NCI-H146 (cell line): ENCODE measurements at regions not wholly inside any gene's neighbourhood (a gene's known extent, or its start where the extent isn't known, plus 50 kb on each side); places are given as distances from the start of the nearest gene placed in this dataset.

Experiments used
- DNase-seq: peaks from one replicate; lab custom pipeline; 2025; lab: John Stamatoyannopoulos, UW

GRCh38 chr3:118556983-118557382 lies 477.7 kb downstream of the IGSF11 start:
- no peak for DNase-seq

- DNase-seq, result no peak
Measured at GRCh38 chr3:118557513-118557912, 477.1 kb downstream of the IGSF11 start.

- no peak for DNase-seq
Measured at GRCh38 chr3:118559286-118559685, 475.4 kb downstream of the IGSF11 start.

GRCh38 chr3:118564800-118565199 lies 469.8 kb downstream of the IGSF11 start:
- DNase-seq, result no peak

GRCh38 chr3:118573912-118574311 lies 460.7 kb downstream of the IGSF11 start:
- no peak for DNase-seq

- DNase-seq, result no peak
Measured at GRCh38 chr3:118577055-118577777, 457.4 kb downstream of the IGSF11 start.

- DNase-seq, result no peak
Measured at GRCh38 chr3:118578559-118578958, 456.1 kb downstream of the IGSF11 start.

GRCh38 chr3:118587037-118587741 lies 447.5 kb downstream of the IGSF11 start:
- no peak for DNase-seq

- DNase-seq, result no peak
Measured at GRCh38 chr3:118587847-118588246, 446.8 kb downstream of the IGSF11 start.

GRCh38 chr3:118593277-118593670 lies 441.4 kb downstream of the IGSF11 start:
- DNase-seq, result no peak

GRCh38 chr3:118597184-118597583 lies 437.5 kb downstream of the IGSF11 start:
- DNase-seq, result no peak

- no peak for DNase-seq
Measured at GRCh38 chr3:118607915-118608820, 426.5 kb downstream of the IGSF11 start.

- DNase-seq, result no peak
Measured at GRCh38 chr3:118618247-118619040, 416.2 kb downstream of the IGSF11 start.

GRCh38 chr3:118626453-118626852 lies 408.2 kb downstream of the IGSF11 start:
- no peak for DNase-seq

GRCh38 chr3:118628704-118629341 lies 405.8 kb downstream of the IGSF11 start:
- DNase-seq, result peak; percentile 72

GRCh38 chr3:118629821-118630220 lies 404.8 kb downstream of the IGSF11 start:
- DNase-seq, result no peak

- no peak for DNase-seq
Measured at GRCh38 chr3:118635711-118636110, 398.9 kb downstream of the IGSF11 start.

- DNase-seq, result no peak
Measured at GRCh38 chr3:118636841-118637240, 397.8 kb downstream of the IGSF11 start.

- DNase-seq, result no peak
Measured at GRCh38 chr3:118637846-118638245, 396.8 kb downstream of the IGSF11 start.

- DNase-seq, result peak; percentile 35
Measured at GRCh38 chr3:118641608-118642007, 393.0 kb downstream of the IGSF11 start.

- no peak for DNase-seq
Measured at GRCh38 chr3:118671192-118671591, 363.5 kb downstream of the IGSF11 start.
